Astrocyte (in vitro differentiated cells and primary cell): ENCODE measurements at regions not wholly inside any gene's neighbourhood (a gene's known extent, or its start where the extent isn't known, plus 50 kb on each side); places are given as distances from the start of the nearest gene placed in this dataset.

ENCODE experiments used
- EZH2 ChIP-seq: IDR thresholded peaks from 2 replicates; pipeline ENCODE4 v1.6.1; 2012; ENCODE audit warnings: mild to moderate bottlenecking, low read length, inconsistent platforms; ENCODE audit not compliant: insufficient read depth
- TF ChIP-seq, protein P1 (sequence below): IDR thresholded peaks from 2 replicates; pipeline ENCODE4 v1.5.1; 2011; ENCODE audit warnings: low read depth, mild to moderate bottlenecking, inconsistent platforms, low read length, moderate library complexity; ENCODE audit not compliant: insufficient read depth

DNA sequence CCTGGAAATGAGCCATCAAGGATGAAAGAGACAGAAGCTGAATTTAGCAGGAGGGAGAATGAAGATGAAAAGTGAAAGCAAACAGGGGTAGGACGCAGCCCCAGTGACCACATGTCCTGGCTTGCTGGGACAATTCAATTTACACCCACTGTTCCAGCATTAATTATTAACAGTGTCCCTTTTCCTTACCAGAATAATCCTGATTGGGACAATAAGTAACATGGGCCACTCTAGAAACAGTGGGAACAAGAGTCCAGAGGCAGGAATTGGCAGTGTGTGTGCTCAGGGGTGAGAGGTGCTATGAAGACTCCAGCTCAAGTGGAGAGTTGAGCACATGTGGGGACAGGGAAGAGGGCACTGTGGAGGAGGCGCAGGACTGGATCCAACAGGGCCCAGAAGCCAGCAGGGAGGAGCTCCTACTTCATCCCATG is 147.1 kb downstream of the C5orf15 start:
- TF ChIP-seq, protein P1, sequence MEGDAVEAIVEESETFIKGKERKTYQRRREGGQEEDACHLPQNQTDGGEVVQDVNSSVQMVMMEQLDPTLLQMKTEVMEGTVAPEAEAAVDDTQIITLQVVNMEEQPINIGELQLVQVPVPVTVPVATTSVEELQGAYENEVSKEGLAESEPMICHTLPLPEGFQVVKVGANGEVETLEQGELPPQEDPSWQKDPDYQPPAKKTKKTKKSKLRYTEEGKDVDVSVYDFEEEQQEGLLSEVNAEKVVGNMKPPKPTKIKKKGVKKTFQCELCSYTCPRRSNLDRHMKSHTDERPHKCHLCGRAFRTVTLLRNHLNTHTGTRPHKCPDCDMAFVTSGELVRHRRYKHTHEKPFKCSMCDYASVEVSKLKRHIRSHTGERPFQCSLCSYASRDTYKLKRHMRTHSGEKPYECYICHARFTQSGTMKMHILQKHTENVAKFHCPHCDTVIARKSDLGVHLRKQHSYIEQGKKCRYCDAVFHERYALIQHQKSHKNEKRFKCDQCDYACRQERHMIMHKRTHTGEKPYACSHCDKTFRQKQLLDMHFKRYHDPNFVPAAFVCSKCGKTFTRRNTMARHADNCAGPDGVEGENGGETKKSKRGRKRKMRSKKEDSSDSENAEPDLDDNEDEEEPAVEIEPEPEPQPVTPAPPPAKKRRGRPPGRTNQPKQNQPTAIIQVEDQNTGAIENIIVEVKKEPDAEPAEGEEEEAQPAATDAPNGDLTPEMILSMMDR = no peak
- TF ChIP-seq EZH2 = no peak
